ENCODE measurements at regions not wholly inside any gene's neighbourhood (a gene's known extent, or its start where the extent isn't known, plus 50 kb on each side); places are given as distances from the start of the nearest gene placed in this dataset.

DNA sequence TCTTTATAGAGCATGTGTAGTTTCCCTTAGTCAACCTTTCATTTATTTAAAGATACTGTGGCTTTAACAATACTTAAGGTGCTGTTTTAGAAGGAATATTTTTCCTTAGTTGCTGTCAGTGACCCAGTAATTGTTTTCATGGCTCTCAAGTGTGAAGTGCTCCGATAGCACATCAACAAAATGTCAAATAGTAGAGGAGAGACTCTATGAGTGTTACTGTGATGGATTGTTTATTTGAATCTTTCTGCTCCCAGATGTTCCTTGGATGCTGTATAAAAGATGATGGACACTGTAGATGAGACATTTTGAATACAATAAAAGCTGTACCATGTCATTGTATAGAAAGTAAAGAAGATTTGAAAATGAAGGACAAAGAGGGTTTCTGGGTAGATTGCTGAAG lies 1185.7 kb upstream of the C9orf72 start:
- no peak overlapping the region for H3K4me3 ChIP-seq (replicated peaks in 1 of 2; ENCODE audit: low read depth in 1 of 2, low read length in 2 of 2)

More for the DNA sequence above, 1185.7 kb upstream of the C9orf72 start:
- Histone ChIP-seq H3K9me3 (ENCODE audit: control insufficient read depth in 1 of 2, insufficient read depth in 1 of 2, low read depth in 1 of 2, low read length in 2 of 2) (no peaks in the 10 kb centered on the region), H3K79me2 (ENCODE audit: insufficient read depth, low read length) (no peaks in the 10 kb centered on the region), H3K4me1 (ENCODE audit: control insufficient read depth in 1 of 2, insufficient read depth in 2 of 2, low read length in 2 of 2) (no peaks in the 10 kb centered on the region), H3K36me3 (ENCODE audit: control insufficient read depth in 1 of 2, insufficient read depth in 2 of 2, low read length in 2 of 2) (no peaks in the 10 kb centered on the region), H3K9me2 (ENCODE audit: insufficient read depth) (no peaks in the 10 kb centered on the region), H3K27me3 (ENCODE audit: insufficient read depth, low read length) (no peaks in the 10 kb centered on the region), H3K4me2 (ENCODE audit: low read length) (no peak overlapping the region), H3K27ac (ENCODE audit: low read depth, low read length) (no peak overlapping the region), H3K9ac (ENCODE audit: low read length) (no peak overlapping the region), H2AFZ (ENCODE audit: low read depth, low read length, poor library complexity, severe bottlenecking) (no peak overlapping the region), H4K20me1 (ENCODE audit: insufficient read depth) (no peaks in the 10 kb centered on the region)
- DNase-seq (ENCODE audit: low read depth, low spot score) (no peak), ATAC-seq (no peak)
- TF ChIP-seq FOSL1 (IDR thresholded peaks at IDR 0.05; ENCODE audit: low read depth) = no peak
- TF ChIP-seq POLR2A (IDR thresholded peaks at IDR 0.05; ENCODE audit: borderline replicate concordance, extremely low read depth, insufficient read depth, insufficient read length) = no peak
- no peak for TF ChIP-seq SRF (IDR thresholded peaks at IDR 0.05; ENCODE audit: low read depth)
- TF ChIP-seq, protein P1, sequence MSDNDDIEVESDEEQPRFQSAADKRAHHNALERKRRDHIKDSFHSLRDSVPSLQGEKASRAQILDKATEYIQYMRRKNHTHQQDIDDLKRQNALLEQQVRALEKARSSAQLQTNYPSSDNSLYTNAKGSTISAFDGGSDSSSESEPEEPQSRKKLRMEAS (IDR thresholded peaks at IDR 0.05) = no peak
- no peak for TF ChIP-seq ELF1 (IDR thresholded peaks at IDR 0.05; ENCODE audit: borderline replicate concordance, low read depth)
- TF ChIP-seq SP1 (IDR thresholded peaks at IDR 0.05; ENCODE audit: low read depth) = no peak
- TF ChIP-seq, protein P2, sequence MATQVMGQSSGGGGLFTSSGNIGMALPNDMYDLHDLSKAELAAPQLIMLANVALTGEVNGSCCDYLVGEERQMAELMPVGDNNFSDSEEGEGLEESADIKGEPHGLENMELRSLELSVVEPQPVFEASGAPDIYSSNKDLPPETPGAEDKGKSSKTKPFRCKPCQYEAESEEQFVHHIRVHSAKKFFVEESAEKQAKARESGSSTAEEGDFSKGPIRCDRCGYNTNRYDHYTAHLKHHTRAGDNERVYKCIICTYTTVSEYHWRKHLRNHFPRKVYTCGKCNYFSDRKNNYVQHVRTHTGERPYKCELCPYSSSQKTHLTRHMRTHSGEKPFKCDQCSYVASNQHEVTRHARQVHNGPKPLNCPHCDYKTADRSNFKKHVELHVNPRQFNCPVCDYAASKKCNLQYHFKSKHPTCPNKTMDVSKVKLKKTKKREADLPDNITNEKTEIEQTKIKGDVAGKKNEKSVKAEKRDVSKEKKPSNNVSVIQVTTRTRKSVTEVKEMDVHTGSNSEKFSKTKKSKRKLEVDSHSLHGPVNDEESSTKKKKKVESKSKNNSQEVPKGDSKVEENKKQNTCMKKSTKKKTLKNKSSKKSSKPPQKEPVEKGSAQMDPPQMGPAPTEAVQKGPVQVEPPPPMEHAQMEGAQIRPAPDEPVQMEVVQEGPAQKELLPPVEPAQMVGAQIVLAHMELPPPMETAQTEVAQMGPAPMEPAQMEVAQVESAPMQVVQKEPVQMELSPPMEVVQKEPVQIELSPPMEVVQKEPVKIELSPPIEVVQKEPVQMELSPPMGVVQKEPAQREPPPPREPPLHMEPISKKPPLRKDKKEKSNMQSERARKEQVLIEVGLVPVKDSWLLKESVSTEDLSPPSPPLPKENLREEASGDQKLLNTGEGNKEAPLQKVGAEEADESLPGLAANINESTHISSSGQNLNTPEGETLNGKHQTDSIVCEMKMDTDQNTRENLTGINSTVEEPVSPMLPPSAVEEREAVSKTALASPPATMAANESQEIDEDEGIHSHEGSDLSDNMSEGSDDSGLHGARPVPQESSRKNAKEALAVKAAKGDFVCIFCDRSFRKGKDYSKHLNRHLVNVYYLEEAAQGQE (IDR thresholded peaks at IDR 0.05; ENCODE audit: low read depth) = no peak
- TF ChIP-seq, protein P3, sequence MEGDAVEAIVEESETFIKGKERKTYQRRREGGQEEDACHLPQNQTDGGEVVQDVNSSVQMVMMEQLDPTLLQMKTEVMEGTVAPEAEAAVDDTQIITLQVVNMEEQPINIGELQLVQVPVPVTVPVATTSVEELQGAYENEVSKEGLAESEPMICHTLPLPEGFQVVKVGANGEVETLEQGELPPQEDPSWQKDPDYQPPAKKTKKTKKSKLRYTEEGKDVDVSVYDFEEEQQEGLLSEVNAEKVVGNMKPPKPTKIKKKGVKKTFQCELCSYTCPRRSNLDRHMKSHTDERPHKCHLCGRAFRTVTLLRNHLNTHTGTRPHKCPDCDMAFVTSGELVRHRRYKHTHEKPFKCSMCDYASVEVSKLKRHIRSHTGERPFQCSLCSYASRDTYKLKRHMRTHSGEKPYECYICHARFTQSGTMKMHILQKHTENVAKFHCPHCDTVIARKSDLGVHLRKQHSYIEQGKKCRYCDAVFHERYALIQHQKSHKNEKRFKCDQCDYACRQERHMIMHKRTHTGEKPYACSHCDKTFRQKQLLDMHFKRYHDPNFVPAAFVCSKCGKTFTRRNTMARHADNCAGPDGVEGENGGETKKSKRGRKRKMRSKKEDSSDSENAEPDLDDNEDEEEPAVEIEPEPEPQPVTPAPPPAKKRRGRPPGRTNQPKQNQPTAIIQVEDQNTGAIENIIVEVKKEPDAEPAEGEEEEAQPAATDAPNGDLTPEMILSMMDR (IDR thresholded peaks at IDR 0.05 in 2 of 3, conservative IDR thresholded peaks at IDR 0.05 in 1 of 3; ENCODE audit: borderline replicate concordance in 1 of 3, insufficient read depth in 1 of 3, low read depth in 2 of 3, low read length in 2 of 3) = no peak
- CTCF ChIA-PET = no interaction called here
- RAD21 ChIA-PET (ENCODE audit: low non-redundant PET in 1 of 2, low total read pairs in 2 of 2, uncharacterized antibody in 2 of 2, unreplicated experiment in 2 of 2) = no interaction called here
- BruUV-seq (replicated peaks) = no TSS peak
- intact Hi-C loops (cut with micrococcal nuclease) = no loop called here
- POLR2A ChIA-PET = no interaction called here
